ENCODE measurements at regions not wholly inside any gene's neighbourhood (a gene's known extent, or its start where the extent isn't known, plus 50 kb on each side); places are given as distances from the start of the nearest gene placed in this dataset.

DNA sequence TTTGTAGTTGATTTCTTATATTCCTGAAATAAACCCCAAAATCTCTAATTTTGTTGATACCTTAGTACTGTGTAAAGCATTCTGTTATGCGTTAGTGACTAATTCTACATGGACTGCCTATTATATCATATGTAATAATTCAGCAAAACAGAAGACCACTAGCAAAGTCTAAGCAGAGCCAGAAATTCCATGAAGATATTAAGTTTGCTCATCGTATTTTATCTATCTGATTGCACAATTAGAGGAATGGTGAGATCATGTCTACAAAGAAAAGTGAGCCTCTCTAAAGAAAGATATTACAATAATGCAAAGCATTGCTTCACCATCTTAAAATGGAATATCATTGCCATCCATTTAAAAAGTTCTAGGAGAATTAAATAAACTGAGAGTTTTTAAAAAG lies 374.6 kb upstream of the SLC7A11 start:
- Histone ChIP-seq H3K4me1 (no peaks in the 10 kb centered on the region), H3K4me3 (no peak overlapping the region), H3K27me3 (no peaks in the 10 kb centered on the region), H3K9me3 (peaks cover 0 to 14% (median 0%) of the 10 kb centered on the region in 3 donors), H3K27ac (no peak overlapping the region), H3K36me3 (no peaks in the 10 kb centered on the region)
- intact Hi-C loops (cut with DNase I) = no loop called here
- WGBS, 2 donors = 77 to 82% methylated on average over 2 of the region's 2 CpGs
- TF ChIP-seq POLR2A (IDR thresholded peaks at IDR 0.05) (no peak), CTCF (IDR thresholded peaks at IDR 0.05) (no peak)
- no peak for DNase-seq

DNA sequence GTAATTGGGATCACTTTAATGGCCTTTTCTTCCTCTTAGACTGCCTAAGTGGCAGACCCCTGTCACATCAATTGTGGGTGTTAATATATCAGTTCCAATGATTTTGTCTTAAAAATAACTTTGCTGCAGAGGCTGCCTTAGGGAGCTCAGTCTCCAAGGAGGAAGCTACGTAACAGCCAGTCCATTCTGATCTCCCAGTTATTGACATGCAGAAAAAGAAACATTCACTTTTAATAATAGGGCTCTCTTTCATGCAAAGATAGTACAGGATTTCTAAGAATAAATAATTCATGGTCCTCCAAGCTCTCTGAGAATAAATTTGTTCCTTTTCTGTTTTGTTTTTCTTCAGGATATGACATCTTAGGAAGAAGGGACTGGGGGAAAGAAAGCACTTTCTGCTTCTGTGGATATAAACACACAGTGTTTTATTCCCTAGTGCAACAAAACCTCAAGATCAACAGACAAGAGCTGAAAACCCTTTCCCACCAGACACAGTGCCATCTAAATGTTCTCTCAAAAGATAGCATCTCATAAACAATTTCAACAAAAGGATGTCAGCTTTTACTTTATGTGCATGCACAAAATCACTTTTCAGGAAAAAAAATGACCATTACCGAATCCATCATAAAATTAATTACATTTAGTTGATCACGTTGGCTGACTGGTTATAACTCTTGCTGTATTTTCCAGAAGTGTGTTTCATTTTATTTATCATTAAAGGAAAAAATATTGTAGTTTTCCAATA lies 372.4 kb upstream of the SLC7A11 start:
- 70 to 77% methylated on average over 3 of the region's 3 CpGs for WGBS, 2 donors
- intact Hi-C loops (cut with DNase I) = no loop called here
- Histone ChIP-seq H3K4me1 (no peaks in the 10 kb centered on the region), H3K27me3 (no peaks in the 10 kb centered on the region), H3K4me3 (no peak overlapping the region), H3K9me3 (peaks cover 0 to 13% (median 0%) of the 10 kb centered on the region in 3 donors), H3K27ac (no peak overlapping the region), H3K36me3 (no peaks in the 10 kb centered on the region)
- TF ChIP-seq CTCF (IDR thresholded peaks at IDR 0.05) (no peak), POLR2A (IDR thresholded peaks at IDR 0.05) (no peak)
- DNase-seq = no peak

GRCh38 chr4:138612428-138612827 lies 370.3 kb upstream of the SLC7A11 start:
- H3K27me3 ChIP-seq = no peaks in the 10 kb centered on the region
- WGBS, 2 donors = 92% methylated on average over 1 of the region's 1 CpG
- peaks cover 0 to 7% (median 0%) of the 10 kb centered on the region in 3 donors for H3K9me3 ChIP-seq
- DNase-seq = no peak
- no peaks in the 10 kb centered on the region for H3K4me1 ChIP-seq
- no peak overlapping the region for H3K4me3 ChIP-seq
- TF ChIP-seq CTCF (IDR thresholded peaks at IDR 0.05) (no peak), POLR2A (IDR thresholded peaks at IDR 0.05) (no peak)
- no peak overlapping the region for H3K27ac ChIP-seq
- no peaks in the 10 kb centered on the region for H3K36me3 ChIP-seq
- intact Hi-C loops (cut with DNase I) = no loop called here

- intact Hi-C loops (cut with DNase I) = no loop called here
- Histone ChIP-seq H3K27ac (no peak overlapping the region), H3K4me1 (no peaks in the 10 kb centered on the region), H3K27me3 (no peaks in the 10 kb centered on the region), H3K4me3 (no peak overlapping the region), H3K9me3 (peaks cover 0 to 7% (median 0%) of the 10 kb centered on the region in 3 donors), H3K36me3 (no peaks in the 10 kb centered on the region)
- DNase-seq = no peak
- no peak for TF ChIP-seq CTCF (IDR thresholded peaks at IDR 0.05)
- no peak for TF ChIP-seq POLR2A (IDR thresholded peaks at IDR 0.05)
- WGBS, 2 donors = 58 to 64% methylated on average over 2 of the region's 2 CpGs
These were observed 369.6 kb upstream of the SLC7A11 start for GRCh38 chr4:138611721-138612120.

DNA sequence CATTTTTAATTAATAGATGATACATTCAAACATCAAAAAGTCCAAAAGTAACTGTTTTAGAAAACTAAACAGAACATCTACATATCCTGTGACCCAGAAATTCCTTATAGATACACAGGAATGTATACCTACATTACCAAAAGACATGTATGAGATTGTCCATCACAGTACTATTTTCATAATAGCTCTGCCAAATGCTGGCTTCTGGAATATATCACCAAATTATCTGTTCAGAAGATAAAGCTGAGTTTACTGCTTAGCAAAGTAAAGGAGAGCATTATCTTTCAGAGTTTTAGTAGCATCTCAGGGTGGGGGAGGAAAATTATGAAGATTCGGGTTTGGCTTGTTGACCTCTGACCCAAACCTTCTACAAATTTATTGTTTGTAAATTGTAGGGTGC lies 368.9 kb upstream of the SLC7A11 start:
- no peak overlapping the region for H3K27ac ChIP-seq
- TF ChIP-seq CTCF (IDR thresholded peaks at IDR 0.05) = no peak
- TF ChIP-seq POLR2A (IDR thresholded peaks at IDR 0.05) = no peak
- H3K36me3 ChIP-seq = no peaks in the 10 kb centered on the region
- WGBS, 2 donors = 79 to 87% methylated on average over 1 of the region's 1 CpG
- no peaks in the 10 kb centered on the region for H3K4me1 ChIP-seq
- peaks cover 0 to 7% (median 0%) of the 10 kb centered on the region in 3 donors for H3K9me3 ChIP-seq
- intact Hi-C loops (cut with DNase I) = no loop called here
- no peaks in the 10 kb centered on the region for H3K27me3 ChIP-seq
- DNase-seq = no peak
- no peak overlapping the region for H3K4me3 ChIP-seq

All from esophagus squamous epithelium (tissue), 5 donors.